ENCODE measurements at regions not wholly inside any gene's neighbourhood (a gene's known extent, or its start where the extent isn't known, plus 50 kb on each side); places are given as distances from the start of the nearest gene placed in this dataset.

- DNase-seq, result no peak
- TF ChIP-seq CTCF (IDR thresholded peaks at IDR 0.05), result no peak
- TF ChIP-seq POLR2A (IDR thresholded peaks at IDR 0.05), result no peak
- Histone ChIP-seq H3K27ac (no peak overlapping the region), H3K36me3 (replicated peaks in 1 of 2) (peaks cover 0 to 61% of the 10 kb centered on the region in 2 donors), H3K4me3 (no peak overlapping the region), H3K27me3 (no peaks in the 10 kb centered on the region), H3K9me3 (replicated peaks in 1 of 3) (no peaks in the 10 kb centered on the region), H3K4me1 (replicated peaks in 1 of 2) (no peaks in the 10 kb centered on the region)
- 83 to 91% (median 87%) methylated on average over 8 to 12 of the region's 12 CpGs for WGBS, 4 donors
- intact Hi-C loops (cut with DNase I), result no loop called here
These were observed 57.5 kb upstream of the SLC4A11 start for GRCh38 chr20:3296261-3297078.

Data from adrenal gland (tissue), 9 donors.